Sigmoid colon (tissue), 6 donors: ENCODE measurements at regions not wholly inside any gene's neighbourhood (a gene's known extent, or its start where the extent isn't known, plus 50 kb on each side); places are given as distances from the start of the nearest gene placed in this dataset.

ENCODE experiments used
- DNase-seq: peaks from one replicate; pipeline ENCODE4 v3.0.0-alpha.2; 2019
- H3K27ac ChIP-seq, 4 donors: fragments of 200-600 bp; sonication (generic); one replicate each; pipeline ENCODE4 v1.5.1; 2016 to 2019; ENCODE audit warnings: mild to moderate bottlenecking in 1 of 4
- H3K27me3 ChIP-seq, 3 donors: fragments of 200-600 bp; sonication (generic); one replicate each; pipeline ENCODE4 v1.5.1; 2019; ENCODE audit warnings: mild to moderate bottlenecking in 1 of 3
- H3K36me3 ChIP-seq, 4 donors: fragments of 200-600 bp; sonication (generic); one replicate each; pipeline ENCODE4 v1.5.1; 2016 to 2019
- H3K4me1 ChIP-seq, 4 donors: fragments of 200-600 bp; sonication (generic); one replicate each; pipeline ENCODE4 v1.5.1; 2017 to 2019
- H3K4me3 ChIP-seq, 4 donors: fragments of 200-600 bp; sonication (generic); one replicate each; pipeline ENCODE4 v1.5.1; 2017 to 2019; ENCODE audit warnings: mild to moderate bottlenecking in 2 of 4, moderate library complexity in 1 of 4
- H3K9me3 ChIP-seq, 4 donors: fragments of 200-600 bp in 3 of 4; sonication (generic) in 3 of 4; one replicate each; pipeline versions ENCODE4 v1.5.1 to v1.6.1; 2013 to 2019
- EP300 ChIP-seq, 4 donors: sonication (generic); formaldehyde crosslinking; IDR thresholded peaks; one replicate each; pipeline ENCODE4 v1.6.1; 2017; ENCODE audit warnings: antibody characterized with exemption in 4 of 4
- POLR2A ChIP-seq, 2 donors: fragments of 450-650 bp; IDR thresholded peaks; one replicate each; pipeline ENCODE4 v1.6.1; 2016; ENCODE audit warnings: antibody characterized with exemption in 2 of 2, mild to moderate bottlenecking in 2 of 2, moderate library complexity in 2 of 2
- POLR2AphosphoS5 ChIP-seq, 4 donors: sonication (generic); formaldehyde crosslinking; IDR thresholded peaks; one replicate each; pipeline ENCODE4 v1.6.1; 2017; ENCODE audit warnings: antibody characterized with exemption in 4 of 4
- WGBS, 2 donors: extraction: QIAGEN DNeasy Blood & Tissue Kit; methylation state at CpG; one replicate each; pipeline ENCODE4 v1.1.7; 2013; 5-methylcytosine and 5-hydroxymethylcytosine counted together
- intact Hi-C: fragments of 100-400 bp; cut with DNase I; formaldehyde crosslinking; loops from one replicate; pipeline ENCODE4 v1.15.1; 2023
- TF ChIP-seq, protein P1 (sequence below), 4 experiments: fragments of 450-650 bp in 3 of 4; fragments of 200-600 bp in 1 of 4; IDR thresholded peaks; one replicate each; pipeline ENCODE4 v1.5.1; 2016 to 2019; ENCODE audit warnings: antibody characterized with exemption in 4 of 4, mild to moderate bottlenecking in 3 of 4, moderate library complexity in 2 of 4
- donor health status: healthy with polysubstance abuse.
- donor health status: healthy.

DNA sequence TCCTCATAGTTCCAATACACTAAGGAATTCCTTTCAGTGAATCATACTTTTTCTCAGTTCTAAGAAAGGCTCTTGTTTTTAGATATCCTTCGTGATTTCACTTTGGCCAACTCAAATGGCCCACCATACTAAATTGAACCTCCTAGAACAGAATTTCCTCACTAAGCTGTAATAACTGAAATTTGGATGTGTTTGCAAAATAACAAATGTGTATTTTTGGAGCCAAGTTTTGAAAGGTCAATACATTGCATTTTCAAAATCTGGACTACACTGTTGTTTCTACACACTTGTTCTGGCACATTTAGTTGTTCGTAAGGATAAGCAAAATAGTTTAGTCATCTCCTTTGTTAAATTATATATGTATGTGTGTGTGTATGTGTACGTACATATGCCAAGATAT, 439.0 kb upstream of the STXBP6 start:
- H3K27me3 ChIP-seq: no peaks in the 10 kb centered on the region
- 85 to 88% methylated on average over 3 of the region's 3 CpGs for WGBS, 2 donors
- H3K9me3 ChIP-seq: no peaks in the 10 kb centered on the region
- H3K36me3 ChIP-seq: no peaks in the 10 kb centered on the region
- H3K4me3 ChIP-seq: no peak overlapping the region
- peaks cover 0 to 5% (median 0%) of the 10 kb centered on the region in 4 donors for H3K4me1 ChIP-seq
- H3K27ac ChIP-seq: no peak overlapping the region
- no peak for DNase-seq
- intact Hi-C loops: no loop called here
- TF ChIP-seq EP300 (IDR thresholded peaks at IDR 0.05) (no peak), POLR2A (IDR thresholded peaks at IDR 0.05) (no peak), POLR2AphosphoS5 (IDR thresholded peaks at IDR 0.05) (no peak)
- TF ChIP-seq, protein P1, sequence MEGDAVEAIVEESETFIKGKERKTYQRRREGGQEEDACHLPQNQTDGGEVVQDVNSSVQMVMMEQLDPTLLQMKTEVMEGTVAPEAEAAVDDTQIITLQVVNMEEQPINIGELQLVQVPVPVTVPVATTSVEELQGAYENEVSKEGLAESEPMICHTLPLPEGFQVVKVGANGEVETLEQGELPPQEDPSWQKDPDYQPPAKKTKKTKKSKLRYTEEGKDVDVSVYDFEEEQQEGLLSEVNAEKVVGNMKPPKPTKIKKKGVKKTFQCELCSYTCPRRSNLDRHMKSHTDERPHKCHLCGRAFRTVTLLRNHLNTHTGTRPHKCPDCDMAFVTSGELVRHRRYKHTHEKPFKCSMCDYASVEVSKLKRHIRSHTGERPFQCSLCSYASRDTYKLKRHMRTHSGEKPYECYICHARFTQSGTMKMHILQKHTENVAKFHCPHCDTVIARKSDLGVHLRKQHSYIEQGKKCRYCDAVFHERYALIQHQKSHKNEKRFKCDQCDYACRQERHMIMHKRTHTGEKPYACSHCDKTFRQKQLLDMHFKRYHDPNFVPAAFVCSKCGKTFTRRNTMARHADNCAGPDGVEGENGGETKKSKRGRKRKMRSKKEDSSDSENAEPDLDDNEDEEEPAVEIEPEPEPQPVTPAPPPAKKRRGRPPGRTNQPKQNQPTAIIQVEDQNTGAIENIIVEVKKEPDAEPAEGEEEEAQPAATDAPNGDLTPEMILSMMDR (IDR thresholded peaks at IDR 0.05): no peak

DNA sequence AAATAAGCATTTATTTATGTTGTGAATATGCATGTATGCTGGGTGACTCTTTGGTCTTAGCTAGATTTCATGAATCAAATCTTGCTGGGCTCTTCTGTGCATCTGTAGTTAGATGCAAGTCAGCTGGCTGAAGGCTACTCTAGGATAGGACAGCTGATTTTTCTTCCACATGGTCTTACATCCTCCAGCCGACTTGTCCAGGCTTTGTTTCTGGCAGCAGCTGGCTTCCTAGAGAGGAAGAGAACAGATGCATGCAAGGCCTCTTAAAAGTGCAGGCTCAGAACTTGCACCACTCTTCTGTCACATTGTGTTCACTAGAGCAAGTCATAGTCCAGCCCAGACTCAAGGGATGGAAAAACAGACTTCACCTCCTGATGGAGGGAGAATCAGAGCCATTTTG, 435.4 kb upstream of the STXBP6 start:
- Histone ChIP-seq H3K27ac (no peak overlapping the region), H3K36me3 (no peaks in the 10 kb centered on the region), H3K9me3 (no peaks in the 10 kb centered on the region), H3K4me3 (no peak overlapping the region), H3K27me3 (no peaks in the 10 kb centered on the region), H3K4me1 (peaks cover 0 to 5% (median 0%) of the 10 kb centered on the region in 4 donors)
- 50 to 53% methylated on average over 1 of the region's 1 CpG for WGBS, 2 donors
- intact Hi-C loops: no loop called here
- DNase-seq: no peak
- no peak for TF ChIP-seq EP300 (IDR thresholded peaks at IDR 0.05)
- no peak for TF ChIP-seq POLR2A (IDR thresholded peaks at IDR 0.05)
- TF ChIP-seq, protein P1 (IDR thresholded peaks at IDR 0.05): no peak
- no peak for TF ChIP-seq POLR2AphosphoS5 (IDR thresholded peaks at IDR 0.05)

DNA sequence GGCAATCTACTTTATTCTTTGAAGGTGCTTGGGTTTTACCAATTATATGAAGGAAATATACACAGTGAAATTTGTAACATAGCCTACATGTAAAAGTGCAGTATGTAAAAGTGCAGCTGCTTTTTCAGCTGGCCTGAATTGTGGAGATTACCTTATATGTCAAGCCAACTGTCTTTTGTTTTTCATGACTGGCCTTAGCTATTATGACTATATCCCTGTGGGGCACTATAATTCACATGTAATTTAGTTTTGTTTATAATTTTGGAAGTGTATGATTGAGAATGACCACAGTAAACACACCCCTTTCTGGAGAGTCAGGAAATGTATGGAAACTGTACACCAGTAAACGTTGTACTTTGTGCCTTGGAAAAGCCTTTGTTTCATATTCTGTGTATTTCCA, 435.0 kb upstream of the STXBP6 start:
- DNase-seq: no peak
- Histone ChIP-seq H3K4me1 (peaks cover 0 to 5% (median 0%) of the 10 kb centered on the region in 4 donors), H3K9me3 (no peaks in the 10 kb centered on the region), H3K4me3 (no peak overlapping the region), H3K27me3 (no peaks in the 10 kb centered on the region), H3K27ac (no peak overlapping the region), H3K36me3 (no peaks in the 10 kb centered on the region)
- intact Hi-C loops: no loop called here
- TF ChIP-seq POLR2AphosphoS5 (IDR thresholded peaks at IDR 0.05) (no peak), EP300 (IDR thresholded peaks at IDR 0.05) (no peak)
- TF ChIP-seq, protein P1 (IDR thresholded peaks at IDR 0.05): no peak
- 6 to 36% methylated on average over 1 of the region's 1 CpG for WGBS, 2 donors

DNA sequence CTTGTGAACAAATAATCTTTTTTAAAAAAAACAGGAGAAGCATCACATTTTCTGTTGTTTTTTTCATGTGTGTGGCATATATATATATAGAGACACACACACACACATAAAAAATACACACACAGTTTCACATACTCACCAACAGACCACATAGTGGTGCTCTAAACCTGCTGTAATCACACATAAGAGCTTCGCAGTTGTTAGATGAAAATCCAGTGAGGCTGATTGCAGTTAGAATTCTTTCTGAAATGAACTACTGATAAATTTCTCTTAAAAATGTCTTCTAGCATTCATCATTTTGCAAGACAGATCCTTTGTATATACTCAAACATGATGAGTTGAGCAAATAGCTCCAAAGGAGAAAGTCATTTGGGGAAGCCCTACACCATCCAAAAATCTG, 434.3 kb upstream of the STXBP6 start:
- Histone ChIP-seq H3K36me3 (no peaks in the 10 kb centered on the region), H3K27ac (no peak overlapping the region), H3K27me3 (no peaks in the 10 kb centered on the region), H3K4me3 (no peak overlapping the region), H3K9me3 (no peaks in the 10 kb centered on the region), H3K4me1 (peaks cover 0 to 5% (median 0%) of the 10 kb centered on the region in 4 donors)
- no peak for TF ChIP-seq POLR2AphosphoS5 (IDR thresholded peaks at IDR 0.05)
- TF ChIP-seq, protein P1 (IDR thresholded peaks at IDR 0.05): no peak
- no peak for TF ChIP-seq POLR2A (IDR thresholded peaks at IDR 0.05)
- no peak for TF ChIP-seq EP300 (IDR thresholded peaks at IDR 0.05)
- DNase-seq: no peak
- intact Hi-C loops: no loop called here
- WGBS, 2 donors: 78 to 87% methylated on average over 1 of the region's 1 CpG
